DOHH2 (cell line): ENCODE measurements at regions not wholly inside any gene's neighbourhood (a gene's known extent, or its start where the extent isn't known, plus 50 kb on each side); places are given as distances from the start of the nearest gene placed in this dataset.
"Not testable (repeated sequence)": the region's sequence is repeated elsewhere in the genome, so short reads cannot be mapped to it uniquely, and the experiment has no call there.

Experiments
- H3F3A ChIP-seq: fragments of 200-600 bp; sonication (generic), shearing (Covaris generic); 2 replicates; pipeline ENCODE4 v1.6.0; 2016; ENCODE audit warnings: antibody characterized with exemption, mild to moderate bottlenecking; ENCODE audit not compliant: control insufficient read depth, insufficient read depth
- H3K27ac ChIP-seq: fragments of 200-600 bp; sonication (generic); 2 replicates; pipeline ENCODE4 v1.5.1; 2014; ENCODE audit warnings: low read depth, mild to moderate bottlenecking, low read length, moderate library complexity
- H3K27me3 ChIP-seq: fragments of 200-600 bp; sonication (generic); 2 replicates; pipeline ENCODE4 v1.6.1; 2014; ENCODE audit warnings: mild to moderate bottlenecking, low read length, mixed read lengths; ENCODE audit not compliant: control insufficient read depth
- H3K36me3 ChIP-seq: fragments of 200-600 bp; sonication (generic); 2 replicates; pipeline ENCODE4 v1.6.1; 2014; ENCODE audit warnings: mild to moderate bottlenecking, low read length, moderate library complexity, mixed read lengths; ENCODE audit not compliant: control insufficient read depth
- H3K4me1 ChIP-seq: fragments of 200-600 bp; sonication (generic); 2 replicates; pipeline ENCODE4 v1.6.1; 2014; ENCODE audit warnings: mild to moderate bottlenecking, low read length, mixed read lengths; ENCODE audit not compliant: control insufficient read depth
- H3K4me2 ChIP-seq: fragments of 200-600 bp; sonication (generic); 2 replicates; pipeline ENCODE4 v1.6.0; 2014; ENCODE audit warnings: mild to moderate bottlenecking, low read length, moderate library complexity
- H3K4me3 ChIP-seq: fragments of 200-600 bp; sonication (generic); 2 replicates; pipeline ENCODE4 v1.5.1; 2014; ENCODE audit warnings: mild to moderate bottlenecking, low read length, mixed read lengths
- H3K79me2 ChIP-seq: fragments of 200-600 bp; sonication (generic); 2 replicates; pipeline ENCODE4 v1.6.1; 2014; ENCODE audit warnings: mild to moderate bottlenecking, low read length, mixed read lengths; ENCODE audit not compliant: control insufficient read depth
- H3K9me2 ChIP-seq: fragments of 200-600 bp; sonication (generic); replicated peaks from 2 replicates; pipeline ENCODE4 v1.6.1; 2014; ENCODE audit warnings: mild to moderate bottlenecking, low read length, mixed read lengths; ENCODE audit not compliant: control insufficient read depth
- H3K9me3 ChIP-seq: fragments of 200-600 bp; sonication (generic); 2 replicates; pipeline ENCODE4 v1.6.1; 2014; ENCODE audit warnings: antibody characterized with exemption, low read length, mixed read lengths; ENCODE audit not compliant: control insufficient read depth, insufficient read depth
- H4K20me1 ChIP-seq: fragments of 200-600 bp; sonication (generic); 2 replicates; pipeline ENCODE4 v1.6.0; 2014; ENCODE audit warnings: low read depth, mild to moderate bottlenecking, antibody characterized with exemption, low read length, moderate library complexity; ENCODE audit not compliant: control insufficient read depth, insufficient read depth
- EZH2phosphoT487 ChIP-seq: fragments of 200-600 bp; sonication (generic); IDR thresholded peaks from 2 replicates; pipeline ENCODE4 v1.6.1; 2017; ENCODE audit warnings: borderline replicate concordance, mild to moderate bottlenecking, antibody characterized with exemption, low read length, moderate library complexity, mixed read lengths
- TF ChIP-seq, protein P1 (sequence below): fragments of 200-600 bp; sonication (generic); IDR thresholded peaks from one replicate; pipeline ENCODE4 v1.5.1; 2014; ENCODE audit warnings: antibody characterized with exemption, mild to moderate bottlenecking, low read depth, low read length; ENCODE audit not compliant: poor library complexity, severe bottlenecking

DNA sequence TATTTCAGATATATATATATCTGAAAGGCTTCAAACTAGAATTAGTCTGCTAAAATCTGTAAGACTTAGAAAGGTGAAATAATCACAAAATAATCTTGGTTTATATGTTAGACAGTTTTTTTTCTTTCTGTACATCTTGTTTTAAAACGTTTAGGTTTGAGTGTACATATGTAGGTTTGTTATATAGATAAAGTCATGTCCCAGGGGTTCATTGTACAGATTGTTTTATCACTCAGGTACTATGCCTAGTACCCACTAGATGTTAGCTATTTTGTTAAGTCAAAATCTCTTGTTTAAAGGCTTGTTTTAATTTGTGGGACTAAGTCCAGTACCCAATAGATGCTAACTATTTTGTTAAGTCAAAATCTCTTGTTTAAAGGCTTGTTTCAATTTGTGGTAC lies 1339.0 kb upstream of the CITED2 start:
- Histone ChIP-seq H3K79me2 (no peaks in the 10 kb centered on the region), H3K4me1 (peaks cover 19% of the 10 kb centered on the region), H3K9me2 (no peaks in the 10 kb centered on the region), H3K9me3 (peaks cover 6% of the 10 kb centered on the region; the same call in 1 of the 2 replicates), H3F3A (peaks cover 6% of the 10 kb centered on the region), H4K20me1 (no peaks in the 10 kb centered on the region), H3K36me3 (no peaks in the 10 kb centered on the region), H3K27me3 (no peaks in the 10 kb centered on the region), H3K4me3 (no peak overlapping the region), H3K27ac (no peak overlapping the region), H3K4me2 (no peak overlapping the region)
- TF ChIP-seq, protein P1, sequence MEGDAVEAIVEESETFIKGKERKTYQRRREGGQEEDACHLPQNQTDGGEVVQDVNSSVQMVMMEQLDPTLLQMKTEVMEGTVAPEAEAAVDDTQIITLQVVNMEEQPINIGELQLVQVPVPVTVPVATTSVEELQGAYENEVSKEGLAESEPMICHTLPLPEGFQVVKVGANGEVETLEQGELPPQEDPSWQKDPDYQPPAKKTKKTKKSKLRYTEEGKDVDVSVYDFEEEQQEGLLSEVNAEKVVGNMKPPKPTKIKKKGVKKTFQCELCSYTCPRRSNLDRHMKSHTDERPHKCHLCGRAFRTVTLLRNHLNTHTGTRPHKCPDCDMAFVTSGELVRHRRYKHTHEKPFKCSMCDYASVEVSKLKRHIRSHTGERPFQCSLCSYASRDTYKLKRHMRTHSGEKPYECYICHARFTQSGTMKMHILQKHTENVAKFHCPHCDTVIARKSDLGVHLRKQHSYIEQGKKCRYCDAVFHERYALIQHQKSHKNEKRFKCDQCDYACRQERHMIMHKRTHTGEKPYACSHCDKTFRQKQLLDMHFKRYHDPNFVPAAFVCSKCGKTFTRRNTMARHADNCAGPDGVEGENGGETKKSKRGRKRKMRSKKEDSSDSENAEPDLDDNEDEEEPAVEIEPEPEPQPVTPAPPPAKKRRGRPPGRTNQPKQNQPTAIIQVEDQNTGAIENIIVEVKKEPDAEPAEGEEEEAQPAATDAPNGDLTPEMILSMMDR, result no peak
- TF ChIP-seq EZH2phosphoT487, result no peak

DNA sequence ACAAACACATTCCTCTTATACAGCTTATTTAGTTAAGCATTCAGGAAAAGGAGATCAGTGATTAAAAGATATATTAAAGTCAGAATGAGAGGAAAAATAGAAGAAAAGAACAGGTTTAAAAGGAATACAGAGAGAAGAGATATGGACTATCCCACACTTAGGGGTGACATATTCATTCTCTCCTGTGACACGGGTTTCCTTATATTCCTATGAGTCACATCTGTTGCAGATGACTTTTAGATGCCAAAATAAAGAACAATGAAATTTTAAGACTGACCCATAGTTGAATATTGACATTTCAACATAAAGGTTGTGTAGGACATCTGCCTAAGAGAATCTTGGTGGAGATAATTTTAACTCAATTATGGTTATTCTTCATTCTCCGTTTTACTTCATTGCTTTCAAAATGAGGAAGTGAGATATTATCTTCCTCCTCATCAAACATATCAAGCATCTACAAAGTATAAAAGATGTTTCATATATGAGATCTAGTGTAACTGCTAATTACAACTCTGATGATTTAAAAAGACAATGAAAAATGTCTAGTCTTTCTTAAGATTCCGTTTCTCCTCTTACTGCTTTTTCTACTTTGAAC lies 1336.7 kb upstream of the CITED2 start:
- Histone ChIP-seq H4K20me1 (no peaks in the 10 kb centered on the region), H3K36me3 (no peaks in the 10 kb centered on the region), H3K4me2 (peak overlapping the region; percentile 63), H3K9me3 (peaks cover 2% of the 10 kb centered on the region; the same call in 1 of the 2 replicates), H3K27ac (peak overlapping the region; percentile 87), H3K4me3 (peak overlapping the region; percentile 43), H3K79me2 (no peaks in the 10 kb centered on the region), H3K4me1 (peaks cover 19% of the 10 kb centered on the region), H3K27me3 (no peaks in the 10 kb centered on the region), H3F3A (peaks cover 6% of the 10 kb centered on the region), H3K9me2 (no peaks in the 10 kb centered on the region)
- no peak for TF ChIP-seq EZH2phosphoT487
- TF ChIP-seq, protein P1, result no peak

DNA sequence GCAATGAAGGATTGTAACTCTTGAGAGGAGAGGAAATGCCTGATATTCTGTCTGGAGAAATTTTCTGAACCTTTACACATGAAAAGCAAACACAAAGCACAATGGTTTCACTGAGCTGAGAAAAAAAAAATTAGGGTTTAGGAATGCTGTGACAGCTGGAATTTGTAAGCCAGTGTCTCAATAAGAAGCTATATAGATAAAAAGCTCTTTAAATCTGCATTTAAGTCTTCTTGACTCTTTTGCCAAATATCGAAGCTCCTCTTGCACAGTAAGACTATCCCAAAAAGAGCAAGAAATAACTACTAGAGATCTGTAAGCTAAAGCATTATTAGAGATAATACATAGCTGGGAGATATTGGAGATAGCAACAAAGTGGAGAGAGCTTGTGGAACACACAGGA lies 1334.0 kb upstream of the CITED2 start:
- H3K36me3 ChIP-seq, result no peaks in the 10 kb centered on the region
- H3K9me3 ChIP-seq, result 0 out of 2 replicates have a peak, but pooled peaks cover under 1% of the 10 kb centered on the region
- peaks cover 6% of the 10 kb centered on the region for H3F3A ChIP-seq
- H3K9me2 ChIP-seq, result no peaks in the 10 kb centered on the region
- no peak overlapping the region for H3K27ac ChIP-seq
- no peaks in the 10 kb centered on the region for H4K20me1 ChIP-seq
- no peak for TF ChIP-seq EZH2phosphoT487
- TF ChIP-seq, protein P1, result no peak
- H3K27me3 ChIP-seq, result no peaks in the 10 kb centered on the region
- no peaks in the 10 kb centered on the region for H3K79me2 ChIP-seq
- peaks cover 25% of the 10 kb centered on the region for H3K4me1 ChIP-seq
- H3K4me2 ChIP-seq, result no peak overlapping the region
- H3K4me3 ChIP-seq, result no peak overlapping the region

DNA sequence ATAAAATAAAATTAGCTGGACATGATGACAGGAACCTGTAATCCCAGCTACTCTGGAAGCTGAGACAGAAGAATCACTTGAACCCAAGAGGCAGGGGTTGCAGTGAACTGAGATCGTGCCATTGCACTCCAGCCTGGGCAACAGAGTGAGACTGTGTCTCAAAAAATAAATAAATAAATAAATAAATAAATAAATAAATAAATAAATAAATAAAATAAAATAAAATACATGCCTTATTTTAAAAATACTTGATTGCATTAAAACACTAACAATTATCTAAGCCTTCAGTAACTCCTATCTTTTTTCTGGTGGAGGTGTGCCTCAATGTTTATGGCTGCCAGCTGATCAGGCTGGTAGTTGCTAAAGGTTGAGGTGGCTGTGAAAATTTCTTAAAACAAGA lies 1329.6 kb upstream of the CITED2 start:
- H3K9me3 ChIP-seq, H3K4me3 ChIP-seq, H3K79me2 ChIP-seq, H3K27ac ChIP-seq, H3K27me3 ChIP-seq, H3K4me1 ChIP-seq, H3K9me2 ChIP-seq, H3K36me3 ChIP-seq, H3F3A ChIP-seq, H4K20me1 ChIP-seq, H3K4me2 ChIP-seq: not testable (repeated sequence)
